ENCODE measurements at regions not wholly inside any gene's neighbourhood (a gene's known extent, or its start where the extent isn't known, plus 50 kb on each side); places are given as distances from the start of the nearest gene placed in this dataset.

- no peak overlapping the region for H3K14ac ChIP-seq (ENCODE audit: insufficient read length)
- H3K36me3 ChIP-seq (ENCODE audit: control insufficient read depth in 2 of 4, insufficient read depth in 4 of 4, low read length in 3 of 4) = peaks cover 0 to 2% (median 0%) of the 10 kb centered on the region in 4 experiments; a peak in 2 of 8 replicates
- ChIA-PET CTCF (ENCODE audit: partially characterized antibody) (interaction anchor here (0.7 to 1.6 kb wide), 3 partner anchors 9 to 35 kb away, joined by 3 to 7 read pairs (median 3); no protein-coding TSS in a partner anchor), POLR2A (ENCODE audit: partially characterized antibody) (interaction anchor here (1.3 kb wide), 1 partner anchor 9 kb away, joined by 4 read pairs; no protein-coding TSS in a partner anchor)
- no peak overlapping the region for H3K56ac ChIP-seq (replicated peaks; ENCODE audit: insufficient read length, low read depth, low read length)
- DNase-seq (ENCODE audit: low read depth in 1 of 2, low spot score in 2 of 2) (no peak), FAIRE-seq (no peak)
- no peak overlapping the region for H2BK15ac ChIP-seq (ENCODE audit: low read length)
- peak overlapping the region; percentile 75; the same call in 1 of the 2 replicates for H4K8ac ChIP-seq (ENCODE audit: extremely low read depth, insufficient read depth, low read length)
- H2BK120ac ChIP-seq (replicated peaks; ENCODE audit: low read depth, low read length) = no peak overlapping the region
- no peaks in the 10 kb centered on the region for H3K23me2 ChIP-seq (ENCODE audit: low read depth, low read length)
- H3K18ac ChIP-seq (ENCODE audit: extremely low read depth, low read length) = no peak overlapping the region
- no peaks in the 10 kb centered on the region for H3K9me3 ChIP-seq (ENCODE audit: insufficient read depth in 2 of 2, low read depth in 1 of 2, low read length in 1 of 2)
- 80% methylated on average over 21 of the region's 21 CpGs; no CpG with 5 or more reads in 1 of the 2 experiments for WGBS, 2 experiments (ENCODE audit: extremely low coverage in 1 of 2, insufficient coverage in 1 of 2, insufficient read length in 1 of 2, insufficient replicate concordance in 2 of 2, low coverage in 1 of 2, low lambda C conversion rate in 2 of 2, missing lambda C conversion rate in 1 of 2)
- no peak overlapping the region for H3K4me3 ChIP-seq (ENCODE audit: extremely low read depth in 1 of 4, insufficient read depth in 2 of 4, low read depth in 3 of 4, low read length in 4 of 4)
- no peak overlapping the region for H2AK5ac ChIP-seq (ENCODE audit: low read depth, low read length)
- H2BK5ac ChIP-seq (ENCODE audit: low read depth, low read length) = no peak overlapping the region
- peaks cover 23% of the 10 kb centered on the region; the same call in 1 of the 2 replicates for H3K79me1 ChIP-seq (ENCODE audit: low read depth, low read length)
- H3K4me2 ChIP-seq (ENCODE audit: insufficient read depth in 1 of 2, low read depth in 2 of 2, low read length in 2 of 2) = no peak overlapping the region
- H3K9ac ChIP-seq (replicated peaks in 1 of 4; ENCODE audit: extremely low read depth in 1 of 4, low read depth in 3 of 4, low read length in 3 of 4) = no peak overlapping the region
- no peak overlapping the region for H3K4ac ChIP-seq (replicated peaks; ENCODE audit: insufficient read length, low read depth, low read length)
- 0 out of 2 replicates have a peak overlapping the region, but pooled peaks have one; percentile 39 for H2BK12ac ChIP-seq (ENCODE audit: low read depth, low read length)
- H3K27me3 ChIP-seq (replicated peaks in 1 of 4; ENCODE audit: control insufficient read depth in 3 of 4, extremely low read depth in 1 of 4, insufficient read depth in 3 of 4, low read length in 3 of 4) = no peaks in the 10 kb centered on the region
- peaks cover 0 to 69% of the 10 kb centered on the region in 2 experiments; a peak in 2 of 4 replicates for H3K79me2 ChIP-seq (ENCODE audit: control insufficient read depth in 1 of 2, insufficient read depth in 2 of 2, low read length in 2 of 2)
- H4K20me1 ChIP-seq (replicated peaks in 1 of 2; ENCODE audit: control insufficient read depth in 1 of 2, insufficient read depth in 2 of 2, low read length in 2 of 2) = peaks cover 13 to 16% of the 10 kb centered on the region in 2 experiments
- H4K5ac ChIP-seq (ENCODE audit: insufficient read length, low read depth, low read length) = no peak overlapping the region
- H2AFZ ChIP-seq (ENCODE audit: low read length) = no peak overlapping the region
- no peak overlapping the region for H3K27ac ChIP-seq (ENCODE audit: low read depth, low read length)
- no peak overlapping the region for H3K23ac ChIP-seq (ENCODE audit: insufficient read length)
- H3K4me1 ChIP-seq (replicated peaks in 1 of 4; ENCODE audit: control insufficient read depth in 3 of 4, insufficient read depth in 4 of 4, low read length in 3 of 4) = peaks cover 2 to 8% (median 6%) of the 10 kb centered on the region in 4 experiments; a peak in 6 of 7 replicates
- H2BK20ac ChIP-seq (ENCODE audit: low read length) = no peak overlapping the region
- H4K91ac ChIP-seq (replicated peaks; ENCODE audit: insufficient read length, low read length) = no peak overlapping the region
- TF ChIP-seq CTBP2 (IDR thresholded peaks at IDR 0.05; ENCODE audit: borderline replicate concordance, insufficient read depth, insufficient read length, low read length) (no peak), KDM4A (IDR thresholded peaks at IDR 0.05; ENCODE audit: low read depth, low read length, severe bottlenecking) (no peak), MAFK (IDR thresholded peaks at IDR 0.05; ENCODE audit: low read depth, low read length) (no peak), POLR2A (IDR thresholded peaks at IDR 0.05; ENCODE audit: control extremely low read depth in 1 of 2, low read depth in 2 of 2, low read length in 2 of 2) (no peak), GTF2F1 (IDR thresholded peaks at IDR 0.05; ENCODE audit: borderline replicate concordance, low read depth, low read length) (no peak), MAX (IDR thresholded peaks at IDR 0.05) (no peak), CBX5 (IDR thresholded peaks at IDR 0.05; ENCODE audit: low read depth, low read length) (no peak), NRF1 (IDR thresholded peaks at IDR 0.05; ENCODE audit: low read depth, low read length) (no peak), TBP (IDR thresholded peaks at IDR 0.05; ENCODE audit: low read depth, low read length) (no peak), CHD1 (IDR thresholded peaks at IDR 0.05; ENCODE audit: low read depth, low read length) (no peak), JUND (IDR thresholded peaks at IDR 0.05; ENCODE audit: low read length) (no peak), TCF12 (IDR thresholded peaks at IDR 0.05; ENCODE audit: low read depth, low read length) (no peak)
Observed at GRCh38 chr12:125245581-125246557, 180.6 kb downstream of the AACS start.
